MM.1S (cell line): ENCODE measurements at regions not wholly inside any gene's neighbourhood (a gene's known extent, or its start where the extent isn't known, plus 50 kb on each side); places are given as distances from the start of the nearest gene placed in this dataset.

Experiments
- DNase-seq: peaks from one replicate; pipeline ENCODE4 v3.0.0-alpha.2; 2015
- H2AFZ ChIP-seq: fragments of 300-600 bp; sonication (generic); 2 replicates; pipeline ENCODE4 v1.6.0; 2016; ENCODE audit warnings: antibody characterized with exemption, low read length
- H3F3A ChIP-seq: fragments of 300-600 bp; sonication (generic); 2 replicates; pipeline ENCODE4 v1.6.1; 2016; ENCODE audit warnings: mild to moderate bottlenecking, antibody characterized with exemption, low read length, moderate library complexity, mixed read lengths; ENCODE audit not compliant: insufficient read depth
- H3K27ac ChIP-seq: fragments of 300-600 bp; sonication (generic); 2 replicates; pipeline ENCODE4 v1.5.1; 2016; ENCODE audit warnings: mild to moderate bottlenecking, low read length
- H3K27me3 ChIP-seq: fragments of 300-600 bp; sonication (generic); replicated peaks from 2 replicates; pipeline ENCODE4 v1.6.0; 2016; ENCODE audit warnings: low read length; ENCODE audit not compliant: insufficient read depth
- H3K36me3 ChIP-seq: fragments of 300-600 bp; sonication (generic); replicated peaks from 2 replicates; pipeline ENCODE4 v1.6.1; 2016; ENCODE audit warnings: mild to moderate bottlenecking, low read length, mixed read lengths; ENCODE audit not compliant: insufficient read depth
- H3K4me1 ChIP-seq: fragments of 300-600 bp; sonication (generic); 2 replicates; pipeline ENCODE4 v1.6.1; 2016; ENCODE audit warnings: low read length, mixed read lengths
- H3K4me2 ChIP-seq: fragments of 300-600 bp; sonication (generic); 2 replicates; pipeline ENCODE4 v1.6.0; 2016; ENCODE audit warnings: low read depth, low read length
- H3K4me3 ChIP-seq: fragments of 300-600 bp; sonication (generic); 2 replicates; pipeline ENCODE4 v1.5.1; 2016; ENCODE audit warnings: low read length, mixed read lengths
- H3K79me2 ChIP-seq: fragments of 300-600 bp; sonication (generic); 2 replicates; pipeline ENCODE4 v1.6.1; 2016; ENCODE audit warnings: mixed run types, low read length, mixed read lengths
- H3K9ac ChIP-seq: fragments of 300-600 bp; sonication (generic); 2 replicates; pipeline ENCODE4 v1.6.1; 2016; ENCODE audit warnings: low read length, mixed read lengths
- H3K9me2 ChIP-seq: fragments of 300-600 bp; sonication (generic); replicated peaks from 2 replicates; pipeline ENCODE4 v1.6.1; 2016; ENCODE audit warnings: mild to moderate bottlenecking, low read length, mixed read lengths; ENCODE audit not compliant: insufficient read depth
- H3K9me3 ChIP-seq: fragments of 300-600 bp; sonication (generic); replicated peaks from 2 replicates; pipeline ENCODE4 v1.6.1; 2016; ENCODE audit warnings: mild to moderate bottlenecking, low read length, mixed read lengths; ENCODE audit not compliant: insufficient read depth
- H4K20me1 ChIP-seq: fragments of 300-600 bp; sonication (generic); 2 replicates; pipeline ENCODE4 v1.6.1; 2016; ENCODE audit warnings: mild to moderate bottlenecking, low read length, moderate library complexity, mixed read lengths; ENCODE audit not compliant: insufficient read depth
- CTCF ChIP-seq: fragments of 300-600 bp; sonication (generic); IDR thresholded peaks from 2 replicates; pipeline ENCODE4 v1.5.1; 2016; ENCODE audit warnings: antibody characterized with exemption, low read length, mixed read lengths
- EZH2 ChIP-seq: fragments of 300-600 bp; sonication (generic); optimal IDR thresholded peaks from 2 replicates; pipeline ENCODE3; 2017; ENCODE audit warnings: low read depth, mild to moderate bottlenecking, antibody characterized with exemption, low read length, mixed read lengths
- EZH2phosphoT487 ChIP-seq: fragments of 300-600 bp; sonication (generic); IDR thresholded peaks from 2 replicates; pipeline ENCODE4 v1.6.1; 2018; ENCODE audit warnings: antibody characterized with exemption, low read length

- DNase-seq = no peak
- H3K36me3 ChIP-seq = no peaks in the 10 kb centered on the region
- no peaks in the 10 kb centered on the region for H3K4me1 ChIP-seq
- no peak overlapping the region for H3K9ac ChIP-seq
- no peak for TF ChIP-seq EZH2phosphoT487
- no peak for TF ChIP-seq CTCF
- no peak for TF ChIP-seq EZH2
- H3F3A ChIP-seq = no peaks in the 10 kb centered on the region
- H3K79me2 ChIP-seq = no peaks in the 10 kb centered on the region
- H3K27ac ChIP-seq = no peak overlapping the region
- no peak overlapping the region for H2AFZ ChIP-seq
- no peaks in the 10 kb centered on the region for H3K27me3 ChIP-seq
- no peak overlapping the region for H3K4me2 ChIP-seq
- H3K9me3 ChIP-seq = no peaks in the 10 kb centered on the region
- H4K20me1 ChIP-seq = no peaks in the 10 kb centered on the region
- H3K4me3 ChIP-seq = no peak overlapping the region
- no peaks in the 10 kb centered on the region for H3K9me2 ChIP-seq
These were observed 209.6 kb upstream of the PLSCR5 start for GRCh38 chr3:146814601-146815315.

GRCh38 chr3:146813496-146813895 lies 208.3 kb upstream of the PLSCR5 start:
- no peaks in the 10 kb centered on the region for H3K4me1 ChIP-seq
- TF ChIP-seq EZH2phosphoT487 (no peak), EZH2 (no peak), CTCF (no peak)
- no peak overlapping the region for H3K4me3 ChIP-seq
- H2AFZ ChIP-seq = no peak overlapping the region
- DNase-seq = no peak
- no peaks in the 10 kb centered on the region for H3K36me3 ChIP-seq
- H3K79me2 ChIP-seq = no peaks in the 10 kb centered on the region
- no peaks in the 10 kb centered on the region for H3F3A ChIP-seq
- H4K20me1 ChIP-seq = no peaks in the 10 kb centered on the region
- no peaks in the 10 kb centered on the region for H3K27me3 ChIP-seq
- H3K9me3 ChIP-seq = no peaks in the 10 kb centered on the region
- no peaks in the 10 kb centered on the region for H3K9me2 ChIP-seq
- no peak overlapping the region for H3K27ac ChIP-seq
- H3K9ac ChIP-seq = no peak overlapping the region
- H3K4me2 ChIP-seq = no peak overlapping the region

- no peak overlapping the region for H3K27ac ChIP-seq
- H2AFZ ChIP-seq = no peak overlapping the region
- no peak overlapping the region for H3K4me2 ChIP-seq
These were observed 198.6 kb upstream of the PLSCR5 start for GRCh38 chr3:146803745-146804144.

More at GRCh38 chr3:146803745-146804144, 198.6 kb upstream of the PLSCR5 start:
- H3K9ac ChIP-seq = no peak overlapping the region
- no peak for TF ChIP-seq EZH2
- no peak for TF ChIP-seq EZH2phosphoT487
- no peak for TF ChIP-seq CTCF
- no peaks in the 10 kb centered on the region for H3K36me3 ChIP-seq
- H3K9me2 ChIP-seq = no peaks in the 10 kb centered on the region
- no peaks in the 10 kb centered on the region for H3K27me3 ChIP-seq
- no peaks in the 10 kb centered on the region for H3K9me3 ChIP-seq
- H3K79me2 ChIP-seq = no peaks in the 10 kb centered on the region
- no peaks in the 10 kb centered on the region for H3F3A ChIP-seq
- no peaks in the 10 kb centered on the region for H3K4me1 ChIP-seq
- no peaks in the 10 kb centered on the region for H4K20me1 ChIP-seq
- no peak overlapping the region for H3K4me3 ChIP-seq
- DNase-seq = no peak
